Stimulated activated CD4-positive, alpha-beta T cell treated with anti-CD3 and anti-CD28 coated beads, Interleukin-4, amount 100 ng/mL, for 4 hours (primary cell): ENCODE measurements at regions not wholly inside any gene's neighbourhood (a gene's known extent, or its start where the extent isn't known, plus 50 kb on each side); places are given as distances from the start of the nearest gene placed in this dataset.

ENCODE experiments used
- DNase-seq, 2 experiments: peaks; one replicate each; pipeline ENCODE4 v3.0.0-alpha.2; 2020

- no peak for DNase-seq
These were observed 434.0 kb downstream of the GADD45G start for GRCh38 chr9:90038763-90039162.

GRCh38 chr9:90044263-90044662, 439.5 kb downstream of the GADD45G start:
- DNase-seq, result no peak

DNA sequence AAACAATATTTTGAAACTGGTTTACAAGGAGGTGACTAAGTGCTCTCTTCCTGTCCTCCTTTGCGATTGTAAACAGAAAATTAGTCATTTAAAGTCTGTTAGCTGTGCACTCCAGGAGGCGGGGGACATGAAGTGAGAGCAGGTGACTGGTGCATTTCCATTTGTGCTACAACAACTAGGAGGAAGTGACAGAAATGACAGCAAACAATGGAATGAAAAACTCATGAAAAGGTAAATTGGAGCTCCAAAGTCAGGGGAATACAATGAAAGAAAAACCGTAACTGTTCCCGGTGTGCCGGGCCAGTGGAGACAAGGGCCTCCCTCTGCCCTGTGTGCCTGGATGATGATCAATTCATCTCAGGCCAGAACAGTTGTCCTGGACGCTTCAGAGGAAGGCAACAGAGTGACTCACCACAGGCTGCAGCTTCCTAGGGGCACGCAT, 439.9 kb downstream of the GADD45G start:
- DNase-seq, result peak in 1 of 2 experiments; percentile 11

- DNase-seq, result peak in 1 of 2 experiments; percentile 6
These were observed 441.6 kb downstream of the GADD45G start for GRCh38 chr9:90046317-90046861.

- DNase-seq, result no peak
These were observed 443.0 kb downstream of the GADD45G start for GRCh38 chr9:90047828-90048227.

- DNase-seq, result no peak
These were observed 447.6 kb downstream of the GADD45G start for GRCh38 chr9:90052366-90052765.

- DNase-seq, result no peak
These were observed 448.2 kb downstream of the GADD45G start for GRCh38 chr9:90053027-90053426.

GRCh38 chr9:90054810-90055209, 450.0 kb downstream of the GADD45G start:
- DNase-seq, result no peak

GRCh38 chr9:90055226-90055625, 450.4 kb downstream of the GADD45G start:
- no peak for DNase-seq

DNA sequence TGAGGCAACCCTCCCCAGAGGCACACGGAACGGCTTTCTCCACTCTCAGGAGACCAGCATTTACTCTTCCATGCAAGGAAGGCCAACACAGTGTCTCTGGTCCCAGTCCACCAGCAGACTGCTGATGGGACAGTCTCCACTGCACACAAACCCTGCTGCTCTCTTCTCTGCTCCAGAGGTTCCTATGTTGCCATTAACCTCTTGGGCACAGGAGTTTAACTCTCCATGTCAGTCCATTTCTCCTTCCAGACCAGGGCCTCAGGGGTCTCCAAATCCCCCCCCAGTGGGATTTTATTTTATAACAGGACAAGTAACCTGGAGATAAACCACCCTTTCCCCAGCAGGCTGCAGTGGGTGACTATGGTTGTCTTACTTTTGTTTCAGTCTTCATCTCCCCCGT, 452.5 kb downstream of the GADD45G start:
- no peak for DNase-seq

GRCh38 chr9:90058182-90058763, 453.5 kb downstream of the GADD45G start:
- no peak for DNase-seq

GRCh38 chr9:90059436-90059835, 454.6 kb downstream of the GADD45G start:
- DNase-seq, result no peak

DNA sequence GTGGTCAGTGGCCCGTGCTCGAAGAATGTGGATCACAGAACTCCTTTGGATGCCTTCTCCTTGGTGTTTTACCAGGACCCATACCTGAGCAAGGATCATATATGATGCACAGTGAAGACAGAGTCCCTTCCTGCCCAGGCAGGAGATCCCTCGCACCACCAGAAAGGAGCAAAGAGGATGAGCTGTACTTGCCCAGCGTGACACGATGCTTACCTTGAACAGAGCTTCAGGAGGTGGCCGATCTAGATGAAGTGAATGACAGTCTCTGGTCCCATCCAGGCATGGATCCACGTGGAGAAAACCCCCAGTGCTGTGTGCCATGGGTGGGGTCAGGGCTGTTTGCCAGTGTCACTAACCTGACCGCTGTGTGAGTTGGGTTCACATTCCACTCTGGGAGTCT, 455.4 kb downstream of the GADD45G start:
- no peak for DNase-seq

- DNase-seq, result no peak
These were observed 456.4 kb downstream of the GADD45G start for GRCh38 chr9:90061187-90061586.

GRCh38 chr9:90062982-90063381, 458.2 kb downstream of the GADD45G start:
- no peak for DNase-seq

- no peak for DNase-seq
These were observed 459.4 kb downstream of the GADD45G start for GRCh38 chr9:90064248-90064647.

GRCh38 chr9:90064971-90065370, 460.2 kb downstream of the GADD45G start:
- DNase-seq, result no peak

GRCh38 chr9:90065851-90066250, 461.0 kb downstream of the GADD45G start:
- DNase-seq, result no peak

DNA sequence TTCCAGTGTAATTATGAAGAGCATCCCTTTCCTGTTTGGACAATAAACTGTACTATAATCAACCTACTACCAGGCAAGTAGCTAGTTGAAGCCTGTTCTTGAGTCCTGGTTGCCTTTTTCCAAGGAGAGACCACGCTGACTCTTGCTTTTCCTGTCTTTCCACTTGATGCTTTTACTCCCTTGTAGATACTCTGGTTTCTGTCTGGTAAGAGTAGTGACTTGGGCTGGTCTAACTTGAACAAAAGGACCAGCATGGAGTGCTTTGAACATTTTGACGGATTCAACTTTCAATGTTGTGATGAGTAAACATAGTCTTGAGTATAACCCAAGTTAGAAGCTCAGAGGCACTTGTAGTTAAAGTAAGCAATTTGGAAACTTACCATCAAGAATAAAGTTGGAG, 464.3 kb downstream of the GADD45G start:
- no peak for DNase-seq

- DNase-seq, result no peak
These were observed 465.2 kb downstream of the GADD45G start for GRCh38 chr9:90070056-90070455.

DNA sequence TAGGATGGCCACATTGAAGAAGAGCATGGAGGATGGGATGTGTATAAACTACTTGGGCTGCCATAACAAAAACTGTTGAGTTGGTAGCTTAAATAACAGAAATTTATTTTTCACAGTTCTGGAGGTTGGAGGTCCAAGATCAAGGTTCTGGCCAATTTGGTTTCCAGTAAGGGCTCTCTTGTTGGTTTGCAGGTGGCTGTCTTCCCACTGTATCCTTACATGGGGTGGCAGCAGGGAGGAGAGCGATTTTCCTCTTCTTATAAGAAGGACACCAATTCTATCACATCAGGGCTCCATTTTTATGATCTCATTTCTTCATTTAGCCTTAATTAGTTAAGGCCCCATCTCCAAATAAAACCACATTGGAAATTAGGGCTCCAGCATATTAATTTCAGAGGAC, 465.7 kb downstream of the GADD45G start:
- no peak for DNase-seq

GRCh38 chr9:90070931-90071660, 466.3 kb downstream of the GADD45G start:
- no peak for DNase-seq

DNA sequence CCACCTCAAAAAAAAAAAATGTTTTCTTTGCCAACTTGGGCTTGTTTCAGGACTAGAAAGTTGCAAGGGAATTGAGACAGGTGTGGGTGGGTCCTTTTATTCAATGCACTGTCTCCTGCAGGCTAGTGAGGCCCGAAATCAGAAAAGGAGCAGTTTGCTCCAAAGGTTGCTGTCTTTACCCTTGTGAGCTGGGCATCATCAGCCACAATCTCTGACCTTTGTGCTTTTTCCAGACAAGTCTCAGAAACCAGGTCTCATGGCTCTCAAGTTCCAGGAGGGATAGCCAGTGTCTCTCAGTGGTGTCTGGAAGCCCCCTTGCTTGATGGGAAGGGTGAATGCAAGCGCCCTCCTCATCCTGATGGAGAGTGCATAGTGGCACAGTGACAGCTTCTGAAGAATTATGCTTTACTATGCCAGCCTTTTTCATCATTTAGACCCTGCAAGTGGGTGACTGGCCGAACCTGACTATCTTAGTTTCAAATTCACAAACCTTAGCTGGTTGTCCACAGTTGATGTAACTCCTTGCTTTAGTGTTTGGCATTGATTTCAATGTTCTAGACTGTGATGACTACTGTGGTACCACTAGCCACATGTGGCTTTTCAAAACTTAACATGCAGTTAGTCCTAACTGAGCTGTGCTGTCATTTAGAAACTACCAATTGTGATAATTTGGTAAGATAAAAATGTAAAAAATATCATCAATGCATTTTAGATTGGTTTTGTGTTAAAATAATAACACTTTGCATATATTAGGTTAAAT, 468.6 kb downstream of the GADD45G start:
- no peak for DNase-seq
